CD14-positive monocyte (primary cell): ENCODE measurements at regions not wholly inside any gene's neighbourhood (a gene's known extent, or its start where the extent isn't known, plus 50 kb on each side); places are given as distances from the start of the nearest gene placed in this dataset.

ENCODE experiments used
- DNase-seq, 3 donors: peaks; one replicate each; pipeline ENCODE4 v3.0.0-alpha.2; 2011 to 2022
- H2AFZ ChIP-seq: 2 replicates; pipeline ENCODE4 v1.6.0; 2012; ENCODE audit warnings: mild to moderate bottlenecking, low read depth, low read length, inconsistent platforms; ENCODE audit not compliant: insufficient read depth, poor library complexity, severe bottlenecking
- H3K27ac ChIP-seq, 2 donors: 1 replicate in 1 of 2; 2 replicates in 1 of 2; pipeline ENCODE4 v1.5.1; 2012 to 2013; ENCODE audit warnings: low read length in 2 of 2, control low read depth in 1 of 2, inconsistent platforms in 1 of 2, low read depth in 1 of 2, mild to moderate bottlenecking in 1 of 2
- H3K27me3 ChIP-seq, 2 donors: one replicate each; pipeline versions ENCODE4 v1.6.0 to v1.6.1; 2011 to 2013; ENCODE audit warnings: low read length in 2 of 2; ENCODE audit not compliant: control insufficient read depth in 2 of 2, insufficient read depth in 2 of 2
- H3K36me3 ChIP-seq, 2 donors: replicated peaks in 1 of 2; 1 replicate in 1 of 2; 2 replicates in 1 of 2; pipeline versions ENCODE4 v1.5.1 to v1.6.1; 2012 to 2013; ENCODE audit warnings: low read length in 2 of 2, control low read depth in 1 of 2, inconsistent platforms in 1 of 2, mild to moderate bottlenecking in 1 of 2; ENCODE audit not compliant: insufficient read depth in 2 of 2, control insufficient read depth in 1 of 2
- H3K4me1 ChIP-seq, 2 donors: 1 replicate in 1 of 2; 2 replicates in 1 of 2; pipeline versions ENCODE4 v1.5.1 to v1.6.1; 2012 to 2013; ENCODE audit warnings: low read length in 2 of 2, control low read depth in 1 of 2, inconsistent platforms in 1 of 2, mild to moderate bottlenecking in 1 of 2, moderate library complexity in 1 of 2; ENCODE audit not compliant: insufficient read depth in 2 of 2, control insufficient read depth in 1 of 2
- H3K4me2 ChIP-seq: replicated peaks from 2 replicates; pipeline ENCODE3; 2012; ENCODE audit warnings: low read length, moderate library complexity, mild to moderate bottlenecking; ENCODE audit not compliant: poor library complexity, severe bottlenecking; ENCODE audit errors: extremely low read depth
- H3K4me3 ChIP-seq, 3 experiments: fragments of 200-600 bp in 1 of 3; sonication (generic) in 1 of 3; replicated peaks in 1 of 3; 1 replicate in 2 of 3; 2 replicates in 1 of 3; pipeline ENCODE4 v1.5.1; 2011 to 2013; ENCODE audit warnings: low read length in 3 of 3, mild to moderate bottlenecking in 3 of 3, control low read depth in 2 of 3, low read depth in 2 of 3, inconsistent platforms in 1 of 3, moderate library complexity in 1 of 3
- H3K79me2 ChIP-seq: 2 replicates; pipeline ENCODE4 v1.6.0; 2012; ENCODE audit warnings: mild to moderate bottlenecking, control low read depth, inconsistent platforms, low read length, moderate library complexity; ENCODE audit not compliant: insufficient read depth
- H3K9ac ChIP-seq: 2 replicates; pipeline ENCODE4 v1.6.0; 2017; ENCODE audit warnings: low read length, mild to moderate bottlenecking; ENCODE audit not compliant: insufficient read depth, poor library complexity, severe bottlenecking
- H3K9me3 ChIP-seq, 2 donors: replicated peaks in 1 of 2; 1 replicate in 1 of 2; 2 replicates in 1 of 2; pipeline versions ENCODE4 v1.5.1 to v1.6.1; 2012 to 2013; ENCODE audit warnings: low read length in 2 of 2, control low read depth in 1 of 2; ENCODE audit not compliant: control insufficient read depth in 1 of 2, insufficient read depth in 1 of 2
- H4K20me1 ChIP-seq: 2 replicates; pipeline ENCODE4 v1.6.0; 2012; ENCODE audit warnings: mild to moderate bottlenecking, low read length, control low read depth, moderate library complexity; ENCODE audit not compliant: insufficient read depth
- H3K27ac Mint-ChIP-seq, 7 donors: one replicate each; pipeline ENCODE4 v1.8.0; 2020; ENCODE audit warnings: mild to moderate bottlenecking in 7 of 7, mixed read lengths in 7 of 7, moderate library complexity in 6 of 7, inconsistent platforms in 2 of 7
- H3K27me3 Mint-ChIP-seq, 3 donors: one replicate each; pipeline ENCODE4 v1.8.0; 2021 to 2022; ENCODE audit warnings: low read depth in 3 of 3, mild to moderate bottlenecking in 3 of 3, mixed read lengths in 3 of 3, moderate library complexity in 3 of 3, inconsistent platforms in 1 of 3
- H3K36me3 Mint-ChIP-seq, 2 donors: one replicate each; pipeline ENCODE4 v1.8.0; 2020; ENCODE audit warnings: mixed read lengths in 2 of 2, inconsistent platforms in 1 of 2, mild to moderate bottlenecking in 1 of 2
- H3K4me1 Mint-ChIP-seq: one replicate; pipeline ENCODE4 v1.8.0; 2020; ENCODE audit warnings: mild to moderate bottlenecking, mixed read lengths
- H3K4me3 Mint-ChIP-seq, 2 donors: one replicate each; pipeline ENCODE4 v1.8.0; 2020; ENCODE audit warnings: mild to moderate bottlenecking in 2 of 2, mixed read lengths in 2 of 2, moderate library complexity in 1 of 2
- H3K9me3 Mint-ChIP-seq, 7 donors: one replicate each; pipeline ENCODE4 v1.8.0; 2020 to 2022; ENCODE audit warnings: mixed read lengths in 7 of 7, mild to moderate bottlenecking in 6 of 7, moderate library complexity in 6 of 7, inconsistent platforms in 2 of 7
- WGBS: methylation state at CpG from one replicate; pipeline ENCODE4 v1.1.5; 2013; ENCODE audit warnings: missing lambda C conversion rate; ENCODE audit not compliant: insufficient coverage; 5-methylcytosine and 5-hydroxymethylcytosine counted together
- intact Hi-C, 2 donors: fragments of 100-400 bp; cut with micrococcal nuclease; formaldehyde crosslinking; loops; one replicate each; pipeline versions ENCODE4 v1.15.0 to v1.15.1; 2023
- TF ChIP-seq, protein P1 (sequence below): fragments of 200-600 bp; IDR thresholded peaks from one replicate; pipeline ENCODE4 v1.8.0; 2022; ENCODE audit warnings: antibody characterized with exemption, mild to moderate bottlenecking

DNA sequence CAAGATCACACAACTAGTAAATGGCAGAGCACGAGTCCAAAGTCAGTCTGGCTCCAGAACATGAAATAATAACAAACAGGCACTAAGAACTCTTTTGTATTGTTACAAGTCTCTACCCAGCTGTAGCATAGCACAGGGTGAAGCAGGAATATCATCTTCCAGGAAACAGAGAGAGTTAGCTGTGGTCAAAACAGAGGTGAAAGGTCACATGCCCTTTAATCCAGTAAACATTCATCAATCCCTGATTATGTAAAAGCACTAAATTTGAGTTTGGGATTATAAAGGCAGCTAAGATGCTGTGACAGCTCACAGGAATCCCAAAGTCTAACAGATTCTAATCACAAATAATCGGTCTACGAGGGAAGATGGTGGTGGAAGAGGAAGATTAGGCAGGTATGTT lies 133.0 kb upstream of the ASTN2 start:
- whole genome bisulfite sequencing, result 71% methylated on average over 1 of the region's 3 CpGs

DNA sequence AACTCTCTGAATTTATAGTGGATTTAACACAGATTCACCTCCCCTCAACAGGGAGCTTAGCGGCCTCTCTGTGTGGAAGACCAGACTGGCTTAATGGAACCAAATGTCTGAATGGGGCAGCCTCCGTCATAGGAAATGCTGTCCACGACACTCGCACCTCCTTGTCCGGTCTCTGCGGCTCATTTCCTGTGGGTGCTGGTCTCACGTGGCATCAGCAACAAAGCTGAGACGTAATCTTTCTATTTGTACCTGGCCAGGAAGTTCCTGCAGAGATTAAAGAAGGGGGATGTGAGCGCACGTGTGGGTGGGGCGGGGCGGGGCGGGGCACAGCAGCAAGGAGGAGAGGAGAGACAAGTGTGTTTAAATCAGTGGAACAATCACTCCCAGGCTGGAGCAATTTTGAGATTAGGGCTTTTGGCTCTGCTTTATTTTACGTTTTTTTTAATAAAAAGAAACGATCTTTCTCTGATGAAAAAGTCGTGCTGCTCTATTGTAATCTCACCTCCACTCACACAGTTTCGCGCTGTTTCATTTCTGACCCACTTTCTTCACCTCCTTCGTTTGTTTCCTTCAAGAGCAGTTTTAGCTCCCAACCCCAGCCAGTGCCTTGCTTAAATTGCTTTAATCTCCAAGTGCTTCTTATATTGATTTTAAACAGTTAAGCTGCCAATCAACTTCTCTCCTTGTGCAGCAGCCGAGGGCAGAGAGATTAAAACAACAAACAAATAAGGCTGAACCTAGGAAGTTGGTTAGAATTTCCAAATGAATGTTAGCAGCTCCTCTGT lies 132.2 kb upstream of the ASTN2 start:
- H3K27me3 ChIP-seq, result no peaks in the 10 kb centered on the region
- H3K4me1 Mint-ChIP-seq, result no peaks in the 10 kb centered on the region
- no peak for DNase-seq
- H3K36me3 Mint-ChIP-seq, result no peaks in the 10 kb centered on the region
- H3K36me3 ChIP-seq, result no peaks in the 10 kb centered on the region
- peaks cover 0 to 3% (median 0%) of the 10 kb centered on the region in 7 donors for H3K9me3 Mint-ChIP-seq
- H3K4me1 ChIP-seq, result no peaks in the 10 kb centered on the region
- H3K79me2 ChIP-seq, result no peaks in the 10 kb centered on the region
- H3K9me3 ChIP-seq, result no peaks in the 10 kb centered on the region
- H4K20me1 ChIP-seq, result no peaks in the 10 kb centered on the region
- 27% methylated on average over 14 of the region's 20 CpGs for WGBS
- H3K27me3 Mint-ChIP-seq, result peaks cover 2 to 9% (median 7%) of the 10 kb centered on the region in 3 donors
- H3K9ac ChIP-seq, result no peak overlapping the region
- H3K27ac Mint-ChIP-seq, result no peak overlapping the region
- no peak overlapping the region for H3K27ac ChIP-seq
- TF ChIP-seq, protein P1, sequence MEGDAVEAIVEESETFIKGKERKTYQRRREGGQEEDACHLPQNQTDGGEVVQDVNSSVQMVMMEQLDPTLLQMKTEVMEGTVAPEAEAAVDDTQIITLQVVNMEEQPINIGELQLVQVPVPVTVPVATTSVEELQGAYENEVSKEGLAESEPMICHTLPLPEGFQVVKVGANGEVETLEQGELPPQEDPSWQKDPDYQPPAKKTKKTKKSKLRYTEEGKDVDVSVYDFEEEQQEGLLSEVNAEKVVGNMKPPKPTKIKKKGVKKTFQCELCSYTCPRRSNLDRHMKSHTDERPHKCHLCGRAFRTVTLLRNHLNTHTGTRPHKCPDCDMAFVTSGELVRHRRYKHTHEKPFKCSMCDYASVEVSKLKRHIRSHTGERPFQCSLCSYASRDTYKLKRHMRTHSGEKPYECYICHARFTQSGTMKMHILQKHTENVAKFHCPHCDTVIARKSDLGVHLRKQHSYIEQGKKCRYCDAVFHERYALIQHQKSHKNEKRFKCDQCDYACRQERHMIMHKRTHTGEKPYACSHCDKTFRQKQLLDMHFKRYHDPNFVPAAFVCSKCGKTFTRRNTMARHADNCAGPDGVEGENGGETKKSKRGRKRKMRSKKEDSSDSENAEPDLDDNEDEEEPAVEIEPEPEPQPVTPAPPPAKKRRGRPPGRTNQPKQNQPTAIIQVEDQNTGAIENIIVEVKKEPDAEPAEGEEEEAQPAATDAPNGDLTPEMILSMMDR, result no peak
- intact Hi-C loops, result no loop called here
- no peak overlapping the region for H3K4me3 Mint-ChIP-seq
- no peak overlapping the region for H3K4me3 ChIP-seq
- no peak overlapping the region for H2AFZ ChIP-seq
- H3K4me2 ChIP-seq, result no peak overlapping the region

More for the DNA sequence above, 133.0 kb upstream of the ASTN2 start:
- no peak for DNase-seq
- H3K9me3 Mint-ChIP-seq, result peaks cover 0 to 3% (median 0%) of the 10 kb centered on the region in 7 donors
- TF ChIP-seq, protein P1, result no peak
- intact Hi-C loops, result no loop called here
- H3K4me3 ChIP-seq, result no peak overlapping the region
- H3K4me1 ChIP-seq, result no peaks in the 10 kb centered on the region
- H3K36me3 Mint-ChIP-seq, result no peaks in the 10 kb centered on the region
- H3K4me2 ChIP-seq, result no peak overlapping the region
- H3K27ac ChIP-seq, result no peak overlapping the region
- H2AFZ ChIP-seq, result no peak overlapping the region
- no peaks in the 10 kb centered on the region for H3K9me3 ChIP-seq
- no peaks in the 10 kb centered on the region for H3K79me2 ChIP-seq
- no peaks in the 10 kb centered on the region for H3K27me3 ChIP-seq
- peaks cover 2 to 9% (median 7%) of the 10 kb centered on the region in 3 donors for H3K27me3 Mint-ChIP-seq
- no peaks in the 10 kb centered on the region for H3K4me1 Mint-ChIP-seq
- H3K4me3 Mint-ChIP-seq, result no peak overlapping the region
- H3K36me3 ChIP-seq, result no peaks in the 10 kb centered on the region
- H3K27ac Mint-ChIP-seq, result no peak overlapping the region
- H3K9ac ChIP-seq, result no peak overlapping the region
- H4K20me1 ChIP-seq, result no peaks in the 10 kb centered on the region
